HepG2 (cell line): ENCODE measurements at regions not wholly inside any gene's neighbourhood (a gene's known extent, or its start where the extent isn't known, plus 50 kb on each side); places are given as distances from the start of the nearest gene placed in this dataset.

Source experiments
- ATAC-seq: fragments of 200-7000 bp; cut with Tn5 transposase; 3 replicates; pipeline ENCODE4 v1.9.1; 2020; ENCODE audit warnings: mild to moderate bottlenecking, moderate library complexity
- BruUV-seq: library from RNA; stranded (reverse); fragments of 400-500 nt; replicated peaks from 2 replicates; lab custom pipeline; 2021; lab: Mats Ljungman, UMichigan
- CTCF ChIA-PET: fragments of 300-600 bp; formaldehyde crosslinking; extraction: SDS; loops from one replicate; lab custom pipeline; 2021; ENCODE audit warnings: low total read pairs, inconsistent platforms, low intra/inter-chr PET ratio; lab: Yijun Ruan, JAX
- POLR2A ChIA-PET: fragments of 350-600 bp; sonication (Branson Sonifier 250); formaldehyde crosslinking; loops from one replicate; lab custom pipeline; 2020; ENCODE audit warnings: antibody characterized with exemption, inconsistent platforms; lab: Yijun Ruan, JAX
- DNase-seq: peaks from one replicate; pipeline ENCODE4 v3.0.0-alpha.2; 2015; ENCODE audit warnings: low spot score
- FAIRE-seq: peaks from 3 replicates; lab custom pipeline; 2011; peaks lifted over from hg19 to GRCh38; lab: Jason Lieb, UNC
- H2AFZ ChIP-seq: one replicate; pipeline ENCODE4 v1.6.1; 2011; ENCODE audit warnings: low read length, inconsistent platforms
- H3K27ac ChIP-seq: fragments of 300-600 bp; 3 replicates; pipeline ENCODE4 v1.8.0; 2011; ENCODE audit warnings: mixed run types, mild to moderate bottlenecking, mixed read lengths, low read length, inconsistent platforms; ENCODE audit not compliant: insufficient read depth; ENCODE audit errors: extremely low read length
- H3K27me3 ChIP-seq, 2 experiments: fragments of 200-600 bp in 1 of 2; 2 replicates in 1 of 2; 3 replicates in 1 of 2; pipeline versions ENCODE4 v1.6.0 to v1.8.0; 2011; ENCODE audit warnings: low read length in 2 of 2, mild to moderate bottlenecking in 2 of 2, moderate library complexity in 2 of 2, inconsistent platforms in 1 of 2; ENCODE audit not compliant: insufficient read depth in 2 of 2, control insufficient read depth in 1 of 2
- H3K36me3 ChIP-seq, 2 experiments: fragments of 200-600 bp in 1 of 2; replicated peaks in 1 of 2; 2 replicates in 1 of 2; 3 replicates in 1 of 2; pipeline versions ENCODE4 v1.5.1 to v1.8.0; 2011; ENCODE audit warnings: low read length in 2 of 2, inconsistent platforms in 1 of 2; ENCODE audit not compliant: insufficient read depth in 2 of 2, control insufficient read depth in 1 of 2
- H3K4me1 ChIP-seq: 2 replicates; pipeline ENCODE4 v1.5.1; 2012; ENCODE audit warnings: low read length, inconsistent platforms; ENCODE audit not compliant: insufficient read depth
- H3K4me2 ChIP-seq: 2 replicates; pipeline ENCODE4 v1.6.0; 2011; ENCODE audit warnings: low read depth, low read length, inconsistent platforms
- H3K4me3 ChIP-seq, 3 experiments: fragments of 200-600 bp in 1 of 3; sonication (generic), shearing (Covaris generic) in 1 of 3; replicated peaks in 1 of 3; 2 replicates each; pipeline ENCODE4 v1.5.1; 2011 to 2016; ENCODE audit warnings: low read length in 3 of 3, inconsistent platforms in 2 of 3, low read depth in 2 of 3, mild to moderate bottlenecking in 2 of 3, control low read depth in 1 of 3, mixed read lengths in 1 of 3; ENCODE audit not compliant: insufficient read depth in 1 of 3
- H3K79me2 ChIP-seq: one replicate; pipeline ENCODE4 v1.6.1; 2011; ENCODE audit warnings: low read length, inconsistent platforms; ENCODE audit not compliant: insufficient read depth
- H3K9ac ChIP-seq: 2 replicates; pipeline ENCODE4 v1.6.0; 2011; ENCODE audit warnings: mild to moderate bottlenecking, low read depth, low read length, inconsistent platforms; ENCODE audit not compliant: insufficient read depth
- H3K9me3 ChIP-seq: 2 replicates; pipeline ENCODE4 v1.5.1; 2012; ENCODE audit warnings: mild to moderate bottlenecking, low read length
- H4K20me1 ChIP-seq: 2 replicates; pipeline ENCODE4 v1.6.0; 2011; ENCODE audit warnings: inconsistent platforms, mild to moderate bottlenecking, low read length, moderate library complexity; ENCODE audit not compliant: insufficient read depth
- ADNP ChIP-seq: sonication (generic); formaldehyde crosslinking; IDR thresholded peaks from 2 replicates; pipeline ENCODE4 v1.4.0; 2020; ENCODE audit warnings: missing genetic modification reagents
- DDIT3 ChIP-seq: sonication (generic); formaldehyde crosslinking; IDR thresholded peaks from 2 replicates; pipeline ENCODE4 v1.4.0; 2020; ENCODE audit warnings: mild to moderate bottlenecking, missing genetic modification reagents
- ELF4 ChIP-seq: sonication (generic); formaldehyde crosslinking; IDR thresholded peaks from 2 replicates; pipeline ENCODE4 v1.5.0; 2020; ENCODE audit warnings: missing genetic modification reagents, mild to moderate bottlenecking, moderate library complexity, borderline replicate concordance
- GATAD1 ChIP-seq: IDR thresholded peaks from 2 replicates; pipeline ENCODE4 v1.6.1; 2016; ENCODE audit warnings: missing genetic modification reagents, missing compliant biosample characterization
- ZMYM4 ChIP-seq: sonication (generic); formaldehyde crosslinking; IDR thresholded peaks from 2 replicates; pipeline ENCODE4 v1.8.1; 2023; ENCODE audit warnings: mild to moderate bottlenecking, missing genetic modification reagents
- ZNF143 ChIP-seq: sonication (generic); formaldehyde crosslinking; IDR thresholded peaks from 2 replicates; pipeline ENCODE4 v1.4.0; 2020; ENCODE audit warnings: missing genetic modification reagents
- ZNF589 ChIP-seq: sonication (generic); formaldehyde crosslinking; conservative IDR thresholded peaks from 2 replicates; pipeline ENCODE4 v1.8.0; 2022; ENCODE audit warnings: mild to moderate bottlenecking, moderate library complexity, missing genetic modification reagents
- WGBS: methylation state at CpG from one replicate; pipeline ENCODE4 v1.1.6; 2017; ENCODE audit warnings: low lambda C conversion rate; 5-methylcytosine and 5-hydroxymethylcytosine counted together
- in situ Hi-C: cut with HindIII; loops from 2 replicates; pipeline ENCODE4 v1.10.0; 2017; ENCODE audit warnings: low pct_unique_long_range_greater_than_20kb; ENCODE audit not compliant: extremely low pct_ligation_motif_present
- intact Hi-C: fragments of 100-400 bp; cut with micrococcal nuclease; formaldehyde crosslinking; loops from one replicate; pipeline ENCODE4 v1.10.0; 2022; ENCODE audit not compliant: unreplicated experiment
- TF ChIP-seq, protein P1 (sequence below): sonication (generic); formaldehyde crosslinking; IDR thresholded peaks from 2 replicates; pipeline ENCODE4 v1.4.0; 2020; ENCODE audit warnings: mild to moderate bottlenecking, missing genetic modification reagents, borderline replicate concordance

GRCh38 chr15:61654002-61654740, 406.1 kb downstream of the VPS13C start:
- TF ChIP-seq ADNP (CRISPR knock-in tag), result no peak
- no peak for TF ChIP-seq DDIT3 (CRISPR knock-in tag)
- TF ChIP-seq GATAD1 (CRISPR knock-in tag), result no peak
- TF ChIP-seq ZMYM4 (CRISPR knock-in tag), result no peak
- no peak for TF ChIP-seq ZNF143 (CRISPR knock-in tag)
- TF ChIP-seq, protein P1, sequence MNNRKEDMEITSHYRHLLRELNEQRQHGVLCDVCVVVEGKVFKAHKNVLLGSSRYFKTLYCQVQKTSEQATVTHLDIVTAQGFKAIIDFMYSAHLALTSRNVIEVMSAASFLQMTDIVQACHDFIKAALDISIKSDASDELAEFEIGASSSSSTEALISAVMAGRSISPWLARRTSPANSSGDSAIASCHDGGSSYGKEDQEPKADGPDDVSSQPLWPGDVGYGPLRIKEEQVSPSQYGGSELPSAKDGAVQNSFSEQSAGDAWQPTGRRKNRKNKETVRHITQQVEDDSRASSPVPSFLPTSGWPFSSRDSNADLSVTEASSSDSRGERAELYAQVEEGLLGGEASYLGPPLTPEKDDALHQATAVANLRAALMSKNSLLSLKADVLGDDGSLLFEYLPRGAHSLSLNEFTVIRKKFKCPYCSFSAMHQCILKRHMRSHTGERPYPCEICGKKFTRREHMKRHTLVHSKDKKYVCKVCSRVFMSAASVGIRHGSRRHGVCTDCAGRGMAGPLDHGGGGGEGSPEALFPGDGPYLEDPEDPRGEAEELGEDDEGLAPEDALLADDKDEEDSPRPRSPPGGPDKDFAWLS, result no peak
- no peak for TF ChIP-seq ZNF589 (CRISPR knock-in tag)
- TF ChIP-seq ELF4 (CRISPR knock-in tag), result no peak
- BruUV-seq, result no TSS peak
- Histone ChIP-seq H3K9me3 (no peaks in the 10 kb centered on the region), H3K4me3 (no peak overlapping the region), H3K9ac (no peak overlapping the region), H3K36me3 (no peaks in the 10 kb centered on the region), H3K79me2 (no peaks in the 10 kb centered on the region), H2AFZ (no peak overlapping the region), H3K4me2 (no peak overlapping the region), H4K20me1 (no peaks in the 10 kb centered on the region), H3K4me1 (no peaks in the 10 kb centered on the region), H3K27ac (no peak overlapping the region), H3K27me3 (peaks cover 1 to 4% of the 10 kb centered on the region in 2 experiments; a peak in 3 of 5 replicates)
- DNase-seq (no peak), ATAC-seq (no peak), FAIRE-seq (no peak)
- CTCF ChIA-PET, result no interaction called here
- 17% methylated on average over 7 of the region's 9 CpGs for WGBS
- in situ Hi-C loops (no loop called here), intact Hi-C loops (no loop called here)
- POLR2A ChIA-PET, result no interaction called here
